K562 (cell line): ENCODE measurements at regions not wholly inside any gene's neighbourhood (a gene's known extent, or its start where the extent isn't known, plus 50 kb on each side); places are given as distances from the start of the nearest gene placed in this dataset.

ENCODE experiments used
- ATAC-seq: fragments of 200-7000 bp; cut with Tn5 transposase; 3 replicates; pipeline ENCODE4 v1.9.1; 2020; ENCODE audit warnings: moderate library complexity
- BruUV-seq: library from RNA; stranded (reverse); fragments of 400-500 nt; replicated peaks from 2 replicates; lab custom pipeline; 2021; lab: Mats Ljungman, UMichigan
- CTCF ChIA-PET: fragments of 300-600 bp; formaldehyde crosslinking; extraction: SDS; loops from one replicate; lab custom pipeline; 2021; ENCODE audit warnings: low intra/inter-chr PET ratio; lab: Yijun Ruan, JAX
- POLR2A ChIA-PET: fragments of 300-600, 350-650 bp; sonication (Branson Sonifier 250); formaldehyde crosslinking; extraction: SDS; loops from one replicate; lab custom pipeline; 2021; ENCODE audit warnings: antibody characterized with exemption, inconsistent platforms; lab: Yijun Ruan, JAX
- DNase-seq, 4 experiments: peaks; one replicate each; pipeline versions ENCODE4 v3.0.0 to v3.0.0-alpha.2; 2011 to 2018; ENCODE audit warnings: low spot score in 3 of 4, mixed read lengths in 3 of 4; ENCODE audit errors: extremely low read depth in 1 of 4
- FAIRE-seq: peaks from 2 replicates; lab custom pipeline; 2011; peaks lifted over from hg19 to GRCh38; lab: Jason Lieb, UNC
- H2AFZ ChIP-seq: 2 replicates; pipeline ENCODE4 v1.6.0; 2011; ENCODE audit warnings: low read depth, low read length, control low read depth, inconsistent platforms
- H3K27ac ChIP-seq: fragments of 200-600 bp; 3 replicates; pipeline ENCODE4 v1.8.0; 2011; ENCODE audit warnings: low read depth, mild to moderate bottlenecking, control low read depth, inconsistent platforms, low read length, moderate library complexity, mixed read lengths; ENCODE audit errors: extremely low read depth
- H3K27me3 ChIP-seq, 2 experiments: fragments of 300-600 bp in 1 of 2; 2 replicates in 1 of 2; 3 replicates in 1 of 2; pipeline versions ENCODE4 v1.6.0 to v1.8.0; 2011; ENCODE audit warnings: inconsistent platforms in 2 of 2, low read length in 2 of 2, mild to moderate bottlenecking in 1 of 2, mixed read lengths in 1 of 2, moderate library complexity in 1 of 2; ENCODE audit not compliant: control insufficient read depth in 2 of 2, insufficient read depth in 2 of 2
- H3K36me3 ChIP-seq: fragments of 300-600 bp; 3 replicates; pipeline ENCODE4 v1.8.0; 2011; ENCODE audit warnings: mild to moderate bottlenecking, low read length, inconsistent platforms; ENCODE audit not compliant: control insufficient read depth, insufficient read depth
- H3K4me1 ChIP-seq, 2 experiments: fragments of 200-600 bp in 1 of 2; replicated peaks in 1 of 2; 2 replicates in 1 of 2; 3 replicates in 1 of 2; pipeline versions ENCODE4 v1.5.1 to v1.8.0; 2011; ENCODE audit warnings: inconsistent platforms in 2 of 2, low read length in 2 of 2, mild to moderate bottlenecking in 1 of 2, mixed read lengths in 1 of 2, moderate library complexity in 1 of 2; ENCODE audit not compliant: control insufficient read depth in 2 of 2, insufficient read depth in 2 of 2
- H3K4me2 ChIP-seq: 2 replicates; pipeline ENCODE4 v1.6.1; 2011; ENCODE audit warnings: low read length, control low read depth, inconsistent platforms, mixed read lengths; ENCODE audit not compliant: insufficient read depth
- H3K4me3 ChIP-seq: fragments of 200-600 bp; sonication (generic), shearing (Covaris generic); 2 replicates; pipeline ENCODE4 v1.5.1; 2016; ENCODE audit warnings: control low read depth, inconsistent platforms
- H3K79me2 ChIP-seq: fragments of 200-600 bp; 3 replicates; pipeline ENCODE4 v1.8.0; 2011; ENCODE audit warnings: low read length, inconsistent platforms; ENCODE audit not compliant: control insufficient read depth, insufficient read depth
- H3K9ac ChIP-seq, 2 experiments: 2 replicates each; pipeline versions ENCODE4 v1.6.0 to v1.6.1; 2011; ENCODE audit warnings: low read depth in 2 of 2, low read length in 2 of 2, control low read depth in 1 of 2, inconsistent platforms in 1 of 2, mild to moderate bottlenecking in 1 of 2, mixed read lengths in 1 of 2; ENCODE audit not compliant: insufficient read depth in 1 of 2
- H3K9me1 ChIP-seq: one replicate; pipeline ENCODE4 v1.6.0; 2011; ENCODE audit warnings: inconsistent platforms, mild to moderate bottlenecking, low read length, moderate library complexity; ENCODE audit not compliant: control insufficient read depth, insufficient read depth
- H3K9me3 ChIP-seq: replicated peaks from 2 replicates; pipeline ENCODE4 v1.5.1; 2011; ENCODE audit warnings: low read depth, low read length, inconsistent platforms; ENCODE audit not compliant: control insufficient read depth, insufficient read depth
- H4K20me1 ChIP-seq: replicated peaks from 2 replicates; pipeline ENCODE4 v1.6.1; 2011; ENCODE audit warnings: low read length, inconsistent platforms, mixed read lengths; ENCODE audit not compliant: control insufficient read depth, insufficient read depth
- CCAR2 ChIP-seq: fragments of 200-400 bp; formaldehyde crosslinking; IDR thresholded peaks from 2 replicates; pipeline ENCODE4 v1.6.1; 2017; ENCODE audit warnings: mild to moderate bottlenecking, low read depth, low read length
- ELF2 ChIP-seq: fragments of 250-450 bp; sonication (Bioruptor Pico); IDR thresholded peaks from 2 replicates; pipeline ENCODE4 v1.5.0; 2021; ENCODE audit warnings: mild to moderate bottlenecking
- HDAC6 ChIP-seq: IDR thresholded peaks from 2 replicates; pipeline ENCODE4 v1.6.1; 2012; ENCODE audit warnings: low read depth, mild to moderate bottlenecking, control low read depth, inconsistent platforms, low read length, moderate library complexity
- HES1 ChIP-seq: fragments of 450-650 bp; IDR thresholded peaks from 2 replicates; pipeline ENCODE4 v1.6.1; 2016; ENCODE audit warnings: low read depth, mild to moderate bottlenecking, moderate library complexity
- TEAD4 ChIP-seq, 2 experiments: sonication (generic) in 1 of 2; formaldehyde crosslinking in 1 of 2; IDR thresholded peaks; 2 replicates each; pipeline versions ENCODE4 v1.6.1 to v1.8.0; 2012 to 2022; ENCODE audit warnings: borderline replicate concordance in 1 of 2, inconsistent platforms in 1 of 2, low read length in 1 of 2, mild to moderate bottlenecking in 1 of 2, missing genetic modification reagents in 1 of 2
- ZC3H8 ChIP-seq: fragments of 450-650 bp; IDR thresholded peaks from 2 replicates; pipeline ENCODE4 v1.6.1; 2017
- ZNF133 ChIP-seq: fragments of 250-450 bp; sonication (Bioruptor Pico); IDR thresholded peaks from 2 replicates; pipeline ENCODE4 v1.4.0; 2020; ENCODE audit warnings: mild to moderate bottlenecking
- ZNF395 ChIP-seq: fragments of 200-800 bp; sonication (Bioruptor generic); IDR thresholded peaks from 2 replicates; pipeline ENCODE4 v1.6.1; 2017; ENCODE audit warnings: missing genetic modification characterization, missing compliant biosample characterization
- ZNF551 ChIP-seq: fragments of 250-450 bp; sonication (Bioruptor Pico); IDR thresholded peaks from 2 replicates; pipeline ENCODE4 v1.5.0; 2021; ENCODE audit warnings: mild to moderate bottlenecking, moderate library complexity
- ZNF586 ChIP-seq: fragments of 450-650 bp; formaldehyde crosslinking; conservative IDR thresholded peaks from 2 replicates; pipeline ENCODE4 v1.4.0; 2020; ENCODE audit warnings: mild to moderate bottlenecking, moderate library complexity
- WGBS: fragments of 100-300 bp; shearing (Covaris generic); methylation state at CpG from one replicate; pipeline ENCODE4 v1.1.6; 2016; ENCODE audit warnings: low coverage, mixed read lengths; ENCODE audit not compliant: insufficient coverage; ENCODE audit errors: missing lambda C conversion rate; 5-methylcytosine and 5-hydroxymethylcytosine counted together
- in situ Hi-C: fragments of 300-500 bp; cut with MboI; formaldehyde crosslinking; loops from 4 replicates; pipeline ENCODE4 v1.15.0; 2018; ENCODE audit warnings: inconsistent platforms, mixed read lengths
- intact Hi-C: fragments of 100-400 bp; cut with micrococcal nuclease; formaldehyde crosslinking; loops from 2 replicates; pipeline ENCODE4 v1.14.2; 2022
- TF ChIP-seq, protein P1 (sequence below): fragments of 250-450 bp; sonication (Bioruptor Pico); IDR thresholded peaks from 2 replicates; pipeline ENCODE4 v1.9.0; 2021; ENCODE audit warnings: mild to moderate bottlenecking, inconsistent platforms
- TF ChIP-seq, protein P2 (sequence below), 2 experiments: fragments of 200-800 bp in 1 of 2; sonication (Bioruptor generic) in 1 of 2; sonication (generic) in 1 of 2; formaldehyde crosslinking in 1 of 2; IDR thresholded peaks in 1 of 2; conservative IDR thresholded peaks in 1 of 2; 2 replicates each; pipeline versions ENCODE4 v1.5.0 to v1.6.1; 2016 to 2020; ENCODE audit warnings: missing compliant biosample characterization in 1 of 2, missing genetic modification characterization in 1 of 2, missing genetic modification reagents in 1 of 2
- TF ChIP-seq, protein P3 (sequence below): sonication (generic); formaldehyde crosslinking; IDR thresholded peaks from 2 replicates; pipeline ENCODE4 v1.8.0; 2022; ENCODE audit warnings: mild to moderate bottlenecking, missing genetic modification reagents, borderline replicate concordance

DNA sequence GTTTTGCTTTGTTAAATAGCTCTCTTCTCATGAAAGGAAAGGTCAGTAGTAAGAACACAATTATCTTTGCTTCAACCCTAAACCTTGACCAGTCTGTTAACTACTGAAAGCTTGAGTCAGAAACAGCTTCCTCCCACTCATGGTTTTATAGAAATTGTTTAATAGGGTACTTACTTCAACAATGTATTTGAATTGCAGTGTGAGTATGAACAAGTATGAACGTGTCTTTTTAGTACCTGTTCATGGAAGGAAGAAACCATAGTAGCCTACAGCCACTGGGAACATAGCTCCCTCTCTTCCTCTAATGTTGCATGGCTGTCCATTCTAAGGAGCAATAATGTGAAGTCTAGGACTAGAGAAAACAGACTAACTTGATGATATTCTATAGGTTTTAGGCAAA, 311.0 kb downstream of the MCTP2 start:
- BruUV-seq: no TSS peak
- Histone ChIP-seq H3K4me1 (no peaks in the 10 kb centered on the region), H3K27ac (no peak overlapping the region), H3K4me3 (no peak overlapping the region), H3K9me1 (no peaks in the 10 kb centered on the region), H3K9ac (no peak overlapping the region), H3K4me2 (no peak overlapping the region), H3K36me3 (no peaks in the 10 kb centered on the region), H2AFZ (no peak overlapping the region), H4K20me1 (no peaks in the 10 kb centered on the region), H3K27me3 (no peaks in the 10 kb centered on the region), H3K9me3 (no peaks in the 10 kb centered on the region), H3K79me2 (no peaks in the 10 kb centered on the region)
- in situ Hi-C loops: no loop called here
- 0% methylated on average over 1 of the region's 1 CpG for WGBS
- no peak for FAIRE-seq
- POLR2A ChIA-PET: no interaction called here
- intact Hi-C loops: no loop called here
- no peak for ATAC-seq
- CTCF ChIA-PET: no interaction called here
- DNase-seq: no peak
- TF ChIP-seq ZNF586 (CRISPR knock-in tag): no peak
- no peak for TF ChIP-seq ZNF133 (CRISPR knock-in tag)
- TF ChIP-seq ZNF551: no peak
- no peak for TF ChIP-seq CCAR2
- TF ChIP-seq HES1: no peak
- no peak for TF ChIP-seq ZNF395 (CRISPR knock-in tag)
- TF ChIP-seq, protein P1, sequence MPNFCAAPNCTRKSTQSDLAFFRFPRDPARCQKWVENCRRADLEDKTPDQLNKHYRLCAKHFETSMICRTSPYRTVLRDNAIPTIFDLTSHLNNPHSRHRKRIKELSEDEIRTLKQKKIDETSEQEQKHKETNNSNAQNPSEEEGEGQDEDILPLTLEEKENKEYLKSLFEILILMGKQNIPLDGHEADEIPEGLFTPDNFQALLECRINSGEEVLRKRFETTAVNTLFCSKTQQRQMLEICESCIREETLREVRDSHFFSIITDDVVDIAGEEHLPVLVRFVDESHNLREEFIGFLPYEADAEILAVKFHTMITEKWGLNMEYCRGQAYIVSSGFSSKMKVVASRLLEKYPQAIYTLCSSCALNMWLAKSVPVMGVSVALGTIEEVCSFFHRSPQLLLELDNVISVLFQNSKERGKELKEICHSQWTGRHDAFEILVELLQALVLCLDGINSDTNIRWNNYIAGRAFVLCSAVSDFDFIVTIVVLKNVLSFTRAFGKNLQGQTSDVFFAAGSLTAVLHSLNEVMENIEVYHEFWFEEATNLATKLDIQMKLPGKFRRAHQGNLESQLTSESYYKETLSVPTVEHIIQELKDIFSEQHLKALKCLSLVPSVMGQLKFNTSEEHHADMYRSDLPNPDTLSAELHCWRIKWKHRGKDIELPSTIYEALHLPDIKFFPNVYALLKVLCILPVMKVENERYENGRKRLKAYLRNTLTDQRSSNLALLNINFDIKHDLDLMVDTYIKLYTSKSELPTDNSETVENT (CRISPR knock-in tag): no peak
- TF ChIP-seq TEAD4 (IDR thresholded peaks at IDR 0.05; ENCODE audit: low read length): no peak
- no peak for TF ChIP-seq TEAD4 (CRISPR knock-in tag; IDR thresholded peaks at IDR 0.05; ENCODE audit: borderline replicate concordance)
- TF ChIP-seq ZC3H8: no peak
- TF ChIP-seq, protein P2, sequence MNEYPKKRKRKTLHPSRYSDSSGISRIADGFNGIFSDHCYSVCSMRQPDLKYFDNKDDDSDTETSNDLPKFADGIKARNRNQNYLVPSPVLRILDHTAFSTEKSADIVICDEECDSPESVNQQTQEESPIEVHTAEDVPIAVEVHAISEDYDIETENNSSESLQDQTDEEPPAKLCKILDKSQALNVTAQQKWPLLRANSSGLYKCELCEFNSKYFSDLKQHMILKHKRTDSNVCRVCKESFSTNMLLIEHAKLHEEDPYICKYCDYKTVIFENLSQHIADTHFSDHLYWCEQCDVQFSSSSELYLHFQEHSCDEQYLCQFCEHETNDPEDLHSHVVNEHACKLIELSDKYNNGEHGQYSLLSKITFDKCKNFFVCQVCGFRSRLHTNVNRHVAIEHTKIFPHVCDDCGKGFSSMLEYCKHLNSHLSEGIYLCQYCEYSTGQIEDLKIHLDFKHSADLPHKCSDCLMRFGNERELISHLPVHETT (CRISPR knock-in tag; conservative IDR thresholded peaks at IDR 0.05 in 1 of 2, IDR thresholded peaks at IDR 0.05 in 1 of 2): no peak
- TF ChIP-seq ELF2 (CRISPR knock-in tag): no peak
- TF ChIP-seq, protein P3, sequence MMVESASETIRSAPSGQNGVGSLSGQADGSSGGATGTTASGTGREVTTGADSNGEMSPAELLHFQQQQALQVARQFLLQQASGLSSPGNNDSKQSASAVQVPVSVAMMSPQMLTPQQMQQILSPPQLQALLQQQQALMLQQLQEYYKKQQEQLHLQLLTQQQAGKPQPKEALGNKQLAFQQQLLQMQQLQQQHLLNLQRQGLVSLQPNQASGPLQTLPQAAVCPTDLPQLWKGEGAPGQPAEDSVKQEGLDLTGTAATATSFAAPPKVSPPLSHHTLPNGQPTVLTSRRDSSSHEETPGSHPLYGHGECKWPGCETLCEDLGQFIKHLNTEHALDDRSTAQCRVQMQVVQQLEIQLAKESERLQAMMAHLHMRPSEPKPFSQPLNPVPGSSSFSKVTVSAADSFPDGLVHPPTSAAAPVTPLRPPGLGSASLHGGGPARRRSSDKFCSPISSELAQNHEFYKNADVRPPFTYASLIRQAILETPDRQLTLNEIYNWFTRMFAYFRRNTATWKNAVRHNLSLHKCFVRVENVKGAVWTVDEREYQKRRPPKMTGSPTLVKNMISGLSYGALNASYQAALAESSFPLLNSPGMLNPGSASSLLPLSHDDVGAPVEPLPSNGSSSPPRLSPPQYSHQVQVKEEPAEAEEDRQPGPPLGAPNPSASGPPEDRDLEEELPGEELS (CRISPR knock-in tag): no peak
- no peak for TF ChIP-seq HDAC6
